ENCODE measurements at regions not wholly inside any gene's neighbourhood (a gene's known extent, or its start where the extent isn't known, plus 50 kb on each side); places are given as distances from the start of the nearest gene placed in this dataset.
"Not testable (repeated sequence)": the region's sequence is repeated elsewhere in the genome, so short reads cannot be mapped to it uniquely, and the experiment has no call there.

DNA sequence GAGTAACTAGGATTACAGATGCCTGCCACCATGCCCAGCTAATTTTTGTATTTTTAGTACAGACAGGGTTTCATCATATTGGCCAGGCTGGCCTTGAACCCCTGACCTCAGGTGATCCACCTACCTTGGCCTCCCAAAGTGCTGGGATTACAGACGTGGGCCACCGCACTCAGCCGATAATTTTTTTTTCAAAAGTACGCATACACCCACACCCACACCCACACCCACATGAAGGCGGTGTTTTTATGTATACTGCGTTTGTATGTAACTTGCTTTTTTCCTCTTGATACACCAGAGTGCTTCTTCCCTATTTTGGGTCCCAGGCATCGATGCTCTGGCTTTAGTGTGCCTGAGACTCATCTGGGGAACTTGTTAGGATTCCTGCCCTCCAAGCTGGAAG lies 2932.3 kb downstream of the RPIA start:
- TF ChIP-seq, protein P1, sequence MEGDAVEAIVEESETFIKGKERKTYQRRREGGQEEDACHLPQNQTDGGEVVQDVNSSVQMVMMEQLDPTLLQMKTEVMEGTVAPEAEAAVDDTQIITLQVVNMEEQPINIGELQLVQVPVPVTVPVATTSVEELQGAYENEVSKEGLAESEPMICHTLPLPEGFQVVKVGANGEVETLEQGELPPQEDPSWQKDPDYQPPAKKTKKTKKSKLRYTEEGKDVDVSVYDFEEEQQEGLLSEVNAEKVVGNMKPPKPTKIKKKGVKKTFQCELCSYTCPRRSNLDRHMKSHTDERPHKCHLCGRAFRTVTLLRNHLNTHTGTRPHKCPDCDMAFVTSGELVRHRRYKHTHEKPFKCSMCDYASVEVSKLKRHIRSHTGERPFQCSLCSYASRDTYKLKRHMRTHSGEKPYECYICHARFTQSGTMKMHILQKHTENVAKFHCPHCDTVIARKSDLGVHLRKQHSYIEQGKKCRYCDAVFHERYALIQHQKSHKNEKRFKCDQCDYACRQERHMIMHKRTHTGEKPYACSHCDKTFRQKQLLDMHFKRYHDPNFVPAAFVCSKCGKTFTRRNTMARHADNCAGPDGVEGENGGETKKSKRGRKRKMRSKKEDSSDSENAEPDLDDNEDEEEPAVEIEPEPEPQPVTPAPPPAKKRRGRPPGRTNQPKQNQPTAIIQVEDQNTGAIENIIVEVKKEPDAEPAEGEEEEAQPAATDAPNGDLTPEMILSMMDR (IDR thresholded peaks at IDR 0.05): not testable (repeated sequence)
- TF ChIP-seq ZFX (IDR thresholded peaks at IDR 0.05; ENCODE audit: borderline replicate concordance): not testable (repeated sequence)
